Panc1 (cell line): ENCODE measurements at regions not wholly inside any gene's neighbourhood (a gene's known extent, or its start where the extent isn't known, plus 50 kb on each side); places are given as distances from the start of the nearest gene placed in this dataset.

Source experiments
- ATAC-seq: fragments of 200-7000 bp; cut with Tn5 transposase; 2 replicates; pipeline ENCODE4 v1.9.1; 2020; ENCODE audit warnings: mild to moderate bottlenecking, moderate library complexity
- BruUV-seq: library from RNA; stranded (reverse); fragments of 400-500 nt; replicated peaks from 2 replicates; lab custom pipeline; 2021; lab: Mats Ljungman, UMichigan
- CTCF ChIA-PET: fragments of 300-600 bp; sonication (Branson Sonifier 250); formaldehyde crosslinking; loops from one replicate; lab custom pipeline; 2022; ENCODE audit warnings: antibody characterized with exemption; lab: Charles Lee
- POLR2A ChIA-PET: fragments of 300-600 bp; sonication (Branson Sonifier 250); formaldehyde crosslinking; loops from one replicate; lab custom pipeline; 2022; ENCODE audit warnings: antibody characterized with exemption; lab: Charles Lee
- DNase-seq: peaks from one replicate; pipeline ENCODE4 v3.0.0-alpha.2; 2010; ENCODE audit warnings: low read depth, low spot score
- H3K27ac ChIP-seq: 2 replicates; pipeline ENCODE4 v1.5.1; 2011; ENCODE audit warnings: mild to moderate bottlenecking, low read length, inconsistent platforms
- H3K27me3 ChIP-seq: fragments of 200-500 bp; sonication (Bioruptor generic); 2 replicates; pipeline ENCODE4 v1.6.0; 2014; ENCODE audit warnings: low read length, inconsistent platforms; ENCODE audit not compliant: control insufficient read depth, insufficient read depth
- H3K36me3 ChIP-seq: fragments of 200-500 bp; sonication (Bioruptor generic); 2 replicates; pipeline ENCODE4 v1.5.1; 2014; ENCODE audit warnings: inconsistent platforms, mild to moderate bottlenecking, low read length, moderate library complexity; ENCODE audit not compliant: control insufficient read depth, insufficient read depth
- H3K4me1 ChIP-seq: 2 replicates; pipeline ENCODE4 v1.5.1; 2011; ENCODE audit warnings: inconsistent platforms, mild to moderate bottlenecking, low read length, moderate library complexity; ENCODE audit not compliant: control insufficient read depth, insufficient read depth
- H3K4me3 ChIP-seq, 2 experiments: 2 replicates each; pipeline ENCODE4 v1.5.1; 2011 to 2012; ENCODE audit warnings: low read depth in 2 of 2, low read length in 2 of 2, mild to moderate bottlenecking in 2 of 2, inconsistent platforms in 1 of 2, moderate library complexity in 1 of 2
- H3K9me3 ChIP-seq: fragments of 200-500 bp; sonication (Bioruptor generic); 2 replicates; pipeline ENCODE4 v1.5.1; 2014; ENCODE audit warnings: low read depth, mild to moderate bottlenecking, inconsistent platforms, low read length, moderate library complexity; ENCODE audit not compliant: control insufficient read depth, insufficient read depth
- CTCF ChIP-seq: fragments of 450-650 bp; IDR thresholded peaks from 2 replicates; pipeline ENCODE4 v1.5.1; 2017; ENCODE audit warnings: mild to moderate bottlenecking
- POLR2AphosphoS5 ChIP-seq: IDR thresholded peaks from 2 replicates; pipeline ENCODE4 v1.6.1; 2012; ENCODE audit warnings: mild to moderate bottlenecking, low read depth, low read length, moderate library complexity
- REST ChIP-seq, 2 experiments: IDR thresholded peaks; 2 replicates each; pipeline ENCODE4 v1.6.1; 2011 to 2012; ENCODE audit warnings: low read depth in 2 of 2, control low read depth in 1 of 2, low read length in 1 of 2, mild to moderate bottlenecking in 1 of 2, moderate library complexity in 1 of 2; ENCODE audit not compliant: insufficient read depth in 1 of 2
- SIN3A ChIP-seq: IDR thresholded peaks from 2 replicates; pipeline ENCODE4 v1.6.1; 2012; ENCODE audit warnings: low read depth, mild to moderate bottlenecking, low read length, moderate library complexity, borderline replicate concordance; ENCODE audit not compliant: insufficient read depth
- TCF7L2 ChIP-seq: IDR thresholded peaks from 2 replicates; pipeline ENCODE4 v1.6.1; 2011; ENCODE audit warnings: mild to moderate bottlenecking, low read depth, low read length, inconsistent platforms
- in situ Hi-C: cut with HindIII; loops from 2 replicates; pipeline ENCODE4 v1.10.0; 2016; ENCODE audit warnings: low sequenced_read_pairs, low pct_unique_long_range_greater_than_20kb
- intact Hi-C: fragments of 100-400 bp; cut with micrococcal nuclease; formaldehyde crosslinking; loops from one replicate; pipeline ENCODE4 v1.10.0; 2022; ENCODE audit not compliant: unreplicated experiment

- intact Hi-C loops (no loop called here), in situ Hi-C loops (no loop called here)
- POLR2A ChIA-PET = no interaction called here
- no peaks in the 10 kb centered on the region for H3K27me3 ChIP-seq
- CTCF ChIA-PET = no interaction called here
- H3K27ac ChIP-seq = no peak overlapping the region
- TF ChIP-seq POLR2AphosphoS5 (no peak), SIN3A (no peak), TCF7L2 (no peak), REST (IDR thresholded peaks at IDR 0.05; ENCODE audit: insufficient read depth in 1 of 2, low read depth in 2 of 2, low read length in 1 of 2) (no peak), CTCF (no peak)
- no peak overlapping the region for H3K4me3 ChIP-seq
- no peaks in the 10 kb centered on the region for H3K4me1 ChIP-seq
- BruUV-seq = no TSS peak
- no peaks in the 10 kb centered on the region for H3K36me3 ChIP-seq
- ATAC-seq (no peak), DNase-seq (no peak)
- H3K9me3 ChIP-seq = no peaks in the 10 kb centered on the region; the same call in 1 of the 2 replicates
Observed at GRCh38 chr1:14217384-14217783, 381.1 kb upstream of the KAZN start.

GRCh38 chr1:14220324-14220723 is 378.2 kb upstream of the KAZN start:
- no peaks in the 10 kb centered on the region for H3K36me3 ChIP-seq
- H3K4me1 ChIP-seq = no peaks in the 10 kb centered on the region
- ChIA-PET CTCF (interaction anchor here (0.5 kb wide), 1 partner anchor 36 kb away, joined by 3 read pairs; no protein-coding TSS in a partner anchor), POLR2A (no interaction called here)
- no peaks in the 10 kb centered on the region for H3K27me3 ChIP-seq
- BruUV-seq = no TSS peak
- no peak for ATAC-seq
- no peak overlapping the region for H3K4me3 ChIP-seq
- intact Hi-C loops = no loop called here
- TF ChIP-seq TCF7L2 = no peak
- TF ChIP-seq CTCF = no peak
- no peak for TF ChIP-seq SIN3A
- in situ Hi-C loops = no loop called here
- DNase-seq = no peak
- no peak overlapping the region for H3K27ac ChIP-seq
- H3K9me3 ChIP-seq = no peaks in the 10 kb centered on the region; the same call in 1 of the 2 replicates
